DMS 273 (cell line): ENCODE measurements at regions not wholly inside any gene's neighbourhood (a gene's known extent, or its start where the extent isn't known, plus 50 kb on each side); places are given as distances from the start of the nearest gene placed in this dataset.

Experiments used
- DNase-seq: peaks from one replicate; lab custom pipeline; 2025; ENCODE audit not compliant: unreplicated experiment; lab: John Stamatoyannopoulos, UW

DNA sequence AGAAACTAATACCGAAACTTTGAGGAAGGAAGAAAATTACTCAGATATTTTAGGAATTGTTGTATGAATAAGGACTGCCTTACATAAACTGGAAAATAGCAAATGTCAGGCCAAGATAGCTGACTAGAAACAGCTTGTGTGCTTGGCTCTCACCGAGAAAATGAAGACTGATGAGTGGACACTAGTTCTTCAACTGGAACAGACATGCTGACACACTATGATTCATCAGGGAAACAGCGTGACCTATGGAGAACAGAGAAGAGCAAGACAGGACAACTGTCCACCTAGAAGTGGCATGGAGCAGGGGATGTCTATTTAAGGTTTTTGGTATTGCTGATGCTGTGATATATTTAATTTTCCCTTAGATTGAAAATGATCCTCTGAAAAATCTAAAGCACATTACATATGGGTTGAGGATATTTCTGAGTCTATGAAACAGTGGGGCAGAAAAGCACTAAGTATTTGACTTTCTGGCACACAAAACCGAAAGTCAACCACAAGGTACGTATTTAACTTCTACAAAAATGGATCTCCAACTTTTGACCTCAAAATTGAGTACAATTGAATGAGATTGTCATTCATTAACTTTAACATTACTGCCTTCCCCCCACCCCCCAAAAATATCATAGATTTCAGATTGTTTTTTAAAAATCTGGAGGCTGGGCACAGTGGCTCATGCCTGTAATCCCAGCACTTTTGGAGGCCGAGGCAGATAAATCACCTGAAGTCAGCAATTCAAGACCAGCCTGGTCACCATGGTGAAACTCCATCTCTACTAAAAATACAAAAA, 863.2 kb downstream of the LRFN5 start:
- DNase-seq = no peak

DNA sequence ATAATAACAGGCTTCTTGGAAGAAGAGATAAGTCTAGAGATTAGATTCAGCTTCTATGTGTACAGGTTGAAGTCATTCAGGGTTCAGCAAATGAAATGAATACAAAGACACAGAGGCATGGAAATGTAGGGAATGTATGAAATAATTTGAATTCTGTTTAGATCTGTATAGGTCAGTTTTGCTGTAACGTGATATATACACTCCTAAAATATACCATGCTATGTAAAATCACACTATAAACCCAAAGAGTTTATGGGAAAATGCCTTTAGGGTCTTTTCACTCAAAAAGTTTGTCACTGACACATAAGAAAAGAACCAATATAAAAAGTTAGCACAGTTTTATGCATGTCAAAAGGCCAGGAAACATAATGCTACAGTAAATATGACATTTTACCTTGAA, 854.0 kb downstream of the LRFN5 start:
- DNase-seq = no peak

GRCh38 chr14:42459171-42459685, 852.6 kb downstream of the LRFN5 start:
- no peak for DNase-seq

DNA sequence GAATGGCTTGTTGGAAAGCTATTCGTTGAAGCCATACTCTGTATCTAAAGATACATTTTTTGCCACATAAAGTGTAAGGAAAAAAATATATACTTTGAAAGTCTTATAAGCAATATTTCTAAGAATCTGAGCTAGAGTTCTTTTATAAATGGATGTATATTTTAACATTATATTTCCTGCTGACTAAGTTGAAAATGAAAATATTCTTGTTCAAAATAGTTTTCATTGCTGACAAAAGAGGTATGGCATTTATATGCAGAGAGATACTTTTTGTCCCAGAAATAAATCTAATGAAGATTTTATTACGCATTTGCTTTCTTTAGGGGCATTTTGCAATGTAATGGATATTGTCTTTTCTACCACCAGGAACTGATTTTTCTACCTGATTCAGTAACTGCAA, 834.9 kb downstream of the LRFN5 start:
- DNase-seq = no peak

DNA sequence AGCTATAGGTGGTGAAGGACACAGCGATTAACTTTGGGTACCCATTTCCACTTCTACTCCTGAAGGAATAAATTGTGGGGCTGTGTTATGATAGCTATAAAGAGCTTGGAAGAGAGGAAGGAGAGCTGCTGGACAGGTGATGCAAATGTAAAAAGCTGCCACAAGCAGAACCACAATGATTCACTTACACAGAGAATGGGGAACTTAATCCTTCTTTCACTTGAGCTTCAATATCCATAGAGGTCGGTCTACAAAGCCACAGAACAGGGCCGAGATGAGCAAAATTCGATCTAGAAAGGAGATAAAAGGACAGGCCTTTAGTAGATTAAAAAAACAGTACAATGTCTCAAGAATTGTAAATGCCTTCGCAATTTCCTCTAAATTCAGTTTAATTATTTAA, 831.1 kb downstream of the LRFN5 start:
- no peak for DNase-seq

- no peak for DNase-seq
Measured at GRCh38 chr14:42429401-42429800, 822.7 kb downstream of the LRFN5 start.

GRCh38 chr14:42428996-42429395, 822.3 kb downstream of the LRFN5 start:
- no peak for DNase-seq

GRCh38 chr14:42424501-42424900, 817.8 kb downstream of the LRFN5 start:
- no peak for DNase-seq

GRCh38 chr14:42421377-42422078, 814.9 kb downstream of the LRFN5 start:
- DNase-seq = no peak

- DNase-seq = no peak
Measured at GRCh38 chr14:42420071-42420470, 813.4 kb downstream of the LRFN5 start.

DNA sequence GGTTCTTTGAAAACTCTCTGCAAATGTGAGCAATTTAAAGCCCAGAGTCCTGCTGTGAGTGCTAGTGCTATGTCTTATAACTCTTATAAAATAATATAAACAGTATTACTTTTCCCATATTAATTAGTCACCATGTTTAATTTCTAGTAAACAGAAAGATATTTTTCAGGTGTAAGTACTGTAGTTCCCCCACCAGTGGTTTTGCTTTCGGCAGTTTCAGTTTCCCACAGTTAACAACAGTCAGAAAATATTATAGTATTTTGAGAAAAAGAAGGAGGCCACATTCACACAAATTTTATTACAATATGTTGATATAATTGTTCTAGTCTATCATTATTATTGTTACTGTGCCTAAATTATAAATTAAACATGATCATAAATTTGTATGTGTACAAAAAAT, 800.5 kb downstream of the LRFN5 start:
- DNase-seq = no peak

GRCh38 chr14:42391146-42391834, 784.6 kb downstream of the LRFN5 start:
- peak; percentile 39 for DNase-seq

GRCh38 chr14:42378880-42379279, 772.2 kb downstream of the LRFN5 start:
- no peak for DNase-seq

DNA sequence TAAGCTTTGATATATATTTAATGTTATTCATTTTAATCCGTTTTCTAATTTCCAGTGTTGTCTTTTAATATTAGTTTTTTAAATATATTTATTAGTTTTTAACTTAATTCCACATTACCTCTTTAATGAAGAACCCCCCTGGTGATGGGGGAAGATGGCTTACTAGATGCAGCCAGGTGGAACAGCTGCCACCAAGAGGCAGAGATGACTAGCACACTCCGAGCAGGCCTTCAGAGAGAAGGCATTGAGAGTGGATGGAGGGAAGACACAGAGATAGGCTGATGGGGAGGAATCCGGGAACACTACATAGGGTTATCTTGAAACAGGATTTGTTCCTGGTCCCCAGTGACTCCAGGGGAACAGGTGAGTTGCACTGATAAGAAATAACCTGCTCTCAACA, 771.6 kb downstream of the LRFN5 start:
- no peak for DNase-seq

DNA sequence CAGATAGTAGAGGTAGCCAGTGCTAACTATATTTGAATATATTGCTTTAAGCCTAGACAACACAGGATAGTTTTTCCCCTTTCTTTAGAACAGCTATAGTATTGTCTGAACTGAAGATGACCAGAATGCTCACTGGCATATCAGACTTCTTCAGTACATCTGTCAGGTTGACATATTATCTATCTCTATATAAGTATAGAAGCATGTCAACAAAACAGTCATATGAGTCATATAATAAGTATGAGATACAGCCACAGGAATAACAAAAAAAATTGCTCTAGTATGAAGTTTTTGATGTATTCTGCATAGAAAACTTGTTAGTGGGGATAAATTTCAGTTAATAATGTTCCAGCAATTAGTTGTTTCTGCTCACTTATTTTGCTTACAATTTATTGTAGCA, 767.7 kb downstream of the LRFN5 start:
- DNase-seq = no peak

GRCh38 chr14:42370056-42370455, 763.4 kb downstream of the LRFN5 start:
- no peak for DNase-seq

- DNase-seq = no peak
Measured at GRCh38 chr14:42368234-42368633, 761.6 kb downstream of the LRFN5 start.

DNA sequence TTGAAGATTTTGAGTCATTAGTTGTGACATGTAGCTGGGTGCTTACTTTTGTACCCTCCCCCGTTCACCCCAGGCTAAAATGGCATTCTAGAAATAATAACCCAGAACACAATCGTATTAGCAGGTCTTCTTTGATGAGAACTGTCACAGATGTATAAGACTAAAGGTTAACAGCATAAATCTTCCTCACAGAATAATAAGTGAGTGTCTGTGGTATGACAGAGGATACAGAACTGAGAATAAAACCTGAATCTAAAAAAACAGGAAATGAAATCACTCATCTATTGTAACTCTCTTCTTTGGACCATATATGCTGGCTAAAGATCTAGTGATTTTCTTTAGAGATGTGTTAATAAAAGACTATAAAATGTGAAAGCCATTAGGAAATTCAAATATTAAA, 746.6 kb downstream of the LRFN5 start:
- no peak for DNase-seq

GRCh38 chr14:42335918-42336317, 729.2 kb downstream of the LRFN5 start:
- DNase-seq = no peak

GRCh38 chr14:42334931-42335330, 728.3 kb downstream of the LRFN5 start:
- no peak for DNase-seq

- DNase-seq = no peak
Measured at GRCh38 chr14:42323426-42323825, 716.8 kb downstream of the LRFN5 start.
